MM.1S (cell line): ENCODE measurements at regions not wholly inside any gene's neighbourhood (a gene's known extent, or its start where the extent isn't known, plus 50 kb on each side); places are given as distances from the start of the nearest gene placed in this dataset.

Experiments
- DNase-seq: peaks from one replicate; pipeline ENCODE4 v3.0.0-alpha.2; 2015
- H2AFZ ChIP-seq: fragments of 300-600 bp; sonication (generic); 2 replicates; pipeline ENCODE4 v1.6.0; 2016; ENCODE audit warnings: antibody characterized with exemption, low read length
- H3F3A ChIP-seq: fragments of 300-600 bp; sonication (generic); 2 replicates; pipeline ENCODE4 v1.6.1; 2016; ENCODE audit warnings: mild to moderate bottlenecking, antibody characterized with exemption, low read length, moderate library complexity, mixed read lengths; ENCODE audit not compliant: insufficient read depth
- H3K27ac ChIP-seq: fragments of 300-600 bp; sonication (generic); 2 replicates; pipeline ENCODE4 v1.5.1; 2016; ENCODE audit warnings: mild to moderate bottlenecking, low read length
- H3K27me3 ChIP-seq: fragments of 300-600 bp; sonication (generic); replicated peaks from 2 replicates; pipeline ENCODE4 v1.6.0; 2016; ENCODE audit warnings: low read length; ENCODE audit not compliant: insufficient read depth
- H3K36me3 ChIP-seq: fragments of 300-600 bp; sonication (generic); replicated peaks from 2 replicates; pipeline ENCODE4 v1.6.1; 2016; ENCODE audit warnings: mild to moderate bottlenecking, low read length, mixed read lengths; ENCODE audit not compliant: insufficient read depth
- H3K4me1 ChIP-seq: fragments of 300-600 bp; sonication (generic); 2 replicates; pipeline ENCODE4 v1.6.1; 2016; ENCODE audit warnings: low read length, mixed read lengths
- H3K4me2 ChIP-seq: fragments of 300-600 bp; sonication (generic); 2 replicates; pipeline ENCODE4 v1.6.0; 2016; ENCODE audit warnings: low read depth, low read length
- H3K4me3 ChIP-seq: fragments of 300-600 bp; sonication (generic); 2 replicates; pipeline ENCODE4 v1.5.1; 2016; ENCODE audit warnings: low read length, mixed read lengths
- H3K79me2 ChIP-seq: fragments of 300-600 bp; sonication (generic); 2 replicates; pipeline ENCODE4 v1.6.1; 2016; ENCODE audit warnings: mixed run types, low read length, mixed read lengths
- H3K9ac ChIP-seq: fragments of 300-600 bp; sonication (generic); 2 replicates; pipeline ENCODE4 v1.6.1; 2016; ENCODE audit warnings: low read length, mixed read lengths
- H3K9me2 ChIP-seq: fragments of 300-600 bp; sonication (generic); replicated peaks from 2 replicates; pipeline ENCODE4 v1.6.1; 2016; ENCODE audit warnings: mild to moderate bottlenecking, low read length, mixed read lengths; ENCODE audit not compliant: insufficient read depth
- H3K9me3 ChIP-seq: fragments of 300-600 bp; sonication (generic); replicated peaks from 2 replicates; pipeline ENCODE4 v1.6.1; 2016; ENCODE audit warnings: mild to moderate bottlenecking, low read length, mixed read lengths; ENCODE audit not compliant: insufficient read depth
- H4K20me1 ChIP-seq: fragments of 300-600 bp; sonication (generic); 2 replicates; pipeline ENCODE4 v1.6.1; 2016; ENCODE audit warnings: mild to moderate bottlenecking, low read length, moderate library complexity, mixed read lengths; ENCODE audit not compliant: insufficient read depth
- CTCF ChIP-seq: fragments of 300-600 bp; sonication (generic); IDR thresholded peaks from 2 replicates; pipeline ENCODE4 v1.5.1; 2016; ENCODE audit warnings: antibody characterized with exemption, low read length, mixed read lengths
- EZH2 ChIP-seq: fragments of 300-600 bp; sonication (generic); optimal IDR thresholded peaks from 2 replicates; pipeline ENCODE3; 2017; ENCODE audit warnings: low read depth, mild to moderate bottlenecking, antibody characterized with exemption, low read length, mixed read lengths
- EZH2phosphoT487 ChIP-seq: fragments of 300-600 bp; sonication (generic); IDR thresholded peaks from 2 replicates; pipeline ENCODE4 v1.6.1; 2018; ENCODE audit warnings: antibody characterized with exemption, low read length

- Histone ChIP-seq H3K27me3 (no peaks in the 10 kb centered on the region), H3K79me2 (no peaks in the 10 kb centered on the region), H3K4me2 (no peak overlapping the region), H3K4me1 (no peaks in the 10 kb centered on the region), H3K27ac (no peak overlapping the region), H4K20me1 (no peaks in the 10 kb centered on the region), H2AFZ (no peak overlapping the region), H3K36me3 (no peaks in the 10 kb centered on the region), H3F3A (no peaks in the 10 kb centered on the region), H3K4me3 (no peak overlapping the region), H3K9me3 (no peaks in the 10 kb centered on the region), H3K9me2 (no peaks in the 10 kb centered on the region), H3K9ac (no peak overlapping the region)
- DNase-seq: no peak
- TF ChIP-seq EZH2: no peak
- TF ChIP-seq CTCF: no peak
- no peak for TF ChIP-seq EZH2phosphoT487
Measured at GRCh38 chr12:124665511-124665910, 98.1 kb upstream of the NCOR2 start.

DNA sequence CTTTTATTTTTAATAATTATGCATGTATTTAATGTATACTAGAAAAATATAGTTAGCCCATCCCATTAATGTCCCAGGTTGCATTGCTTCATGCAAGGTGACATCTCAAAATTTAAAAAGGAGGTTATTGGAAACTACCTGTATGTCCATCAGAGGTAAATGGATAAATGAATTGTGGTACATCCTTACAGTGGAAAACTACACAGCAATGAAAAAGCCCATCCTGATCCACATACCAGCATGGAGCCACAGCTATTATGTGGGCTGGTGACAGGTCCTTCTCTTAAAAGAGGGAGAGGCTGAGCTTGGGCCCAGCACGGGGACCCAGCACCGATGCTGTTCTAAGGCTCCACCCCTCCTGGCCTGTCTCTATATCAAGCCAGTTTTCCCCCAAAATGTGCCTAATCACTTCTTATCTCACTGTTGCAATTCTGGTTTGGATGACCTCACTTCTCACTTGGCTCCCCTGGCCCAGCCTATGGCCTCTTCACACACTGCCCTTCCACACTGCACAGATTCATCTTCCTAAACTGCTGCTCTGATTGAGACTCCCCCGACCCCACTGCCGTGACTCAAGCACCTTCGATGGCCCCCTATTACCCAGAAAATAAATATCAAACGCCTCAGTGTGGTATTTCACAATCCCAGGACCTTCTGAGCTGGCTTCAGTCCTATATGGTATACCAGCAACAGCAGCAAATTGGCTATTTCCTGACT is 97.1 kb upstream of the NCOR2 start:
- no peak for TF ChIP-seq CTCF
- TF ChIP-seq EZH2: no peak
- TF ChIP-seq EZH2phosphoT487: no peak
- H3K79me2 ChIP-seq: no peaks in the 10 kb centered on the region
- no peak overlapping the region for H3K4me2 ChIP-seq
- no peak overlapping the region for H3K27ac ChIP-seq
- no peaks in the 10 kb centered on the region for H3K4me1 ChIP-seq
- H3K9me2 ChIP-seq: no peaks in the 10 kb centered on the region
- H4K20me1 ChIP-seq: no peaks in the 10 kb centered on the region
- DNase-seq: no peak
- no peak overlapping the region for H3K4me3 ChIP-seq
- H3K9ac ChIP-seq: no peak overlapping the region
- no peaks in the 10 kb centered on the region for H3F3A ChIP-seq
- no peaks in the 10 kb centered on the region for H3K36me3 ChIP-seq
- H2AFZ ChIP-seq: no peak overlapping the region
- H3K9me3 ChIP-seq: no peaks in the 10 kb centered on the region
- no peaks in the 10 kb centered on the region for H3K27me3 ChIP-seq

DNA sequence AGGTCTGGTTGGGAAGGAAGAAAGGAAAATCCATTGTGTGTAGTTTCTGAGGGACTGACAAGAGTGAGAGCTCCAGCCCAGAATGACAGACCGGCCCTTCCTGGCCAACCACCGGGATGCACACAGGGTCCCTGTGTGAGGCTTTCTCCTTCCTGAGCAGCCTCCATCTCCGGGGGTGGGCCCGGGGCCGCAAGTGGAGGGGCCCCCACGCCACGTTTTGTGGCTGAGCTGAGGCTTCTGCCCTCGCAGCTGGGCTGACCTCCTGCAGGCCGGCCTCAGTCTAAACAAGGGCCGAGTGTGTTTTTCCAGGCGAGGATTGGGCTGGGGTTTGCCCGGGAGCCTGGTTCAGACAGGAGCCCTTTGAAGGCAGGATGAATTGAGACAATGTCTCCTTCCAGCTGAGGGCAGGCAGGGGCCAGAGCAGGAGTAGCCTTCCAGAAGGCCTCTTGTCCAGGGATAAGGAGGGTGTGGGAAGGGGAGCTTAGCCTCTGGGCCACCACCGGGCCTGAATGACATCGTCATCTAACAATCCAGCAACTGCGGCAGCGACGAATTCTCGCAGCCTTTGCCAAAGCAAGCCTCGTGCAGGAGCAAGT is 96.5 kb upstream of the NCOR2 start:
- H3K9me2 ChIP-seq: no peaks in the 10 kb centered on the region
- no peak overlapping the region for H3K4me2 ChIP-seq
- H3F3A ChIP-seq: no peaks in the 10 kb centered on the region
- TF ChIP-seq EZH2phosphoT487 (no peak), EZH2 (no peak), CTCF (no peak)
- H3K27ac ChIP-seq: no peak overlapping the region
- no peaks in the 10 kb centered on the region for H3K4me1 ChIP-seq
- H3K36me3 ChIP-seq: no peaks in the 10 kb centered on the region
- no peaks in the 10 kb centered on the region for H3K9me3 ChIP-seq
- no peaks in the 10 kb centered on the region for H4K20me1 ChIP-seq
- no peaks in the 10 kb centered on the region for H3K79me2 ChIP-seq
- no peak overlapping the region for H2AFZ ChIP-seq
- DNase-seq: no peak
- H3K9ac ChIP-seq: no peak overlapping the region
- no peak overlapping the region for H3K4me3 ChIP-seq
- no peaks in the 10 kb centered on the region for H3K27me3 ChIP-seq
